ENCODE measurements at regions not wholly inside any gene's neighbourhood (a gene's known extent, or its start where the extent isn't known, plus 50 kb on each side); places are given as distances from the start of the nearest gene placed in this dataset.
"Not testable (repeated sequence)": the region's sequence is repeated elsewhere in the genome, so short reads cannot be mapped to it uniquely, and the experiment has no call there.

- DNase-seq (ENCODE audit: insufficient read length, low spot score) = no peak
- TF ChIP-seq POLR2A (IDR thresholded peaks at IDR 0.05; ENCODE audit: low read depth, low read length) = no peak
- no peak for FAIRE-seq
These were observed 470.0 kb downstream of the CBLN4 start for GRCh38 chr20:55535366-55535765.

DNA sequence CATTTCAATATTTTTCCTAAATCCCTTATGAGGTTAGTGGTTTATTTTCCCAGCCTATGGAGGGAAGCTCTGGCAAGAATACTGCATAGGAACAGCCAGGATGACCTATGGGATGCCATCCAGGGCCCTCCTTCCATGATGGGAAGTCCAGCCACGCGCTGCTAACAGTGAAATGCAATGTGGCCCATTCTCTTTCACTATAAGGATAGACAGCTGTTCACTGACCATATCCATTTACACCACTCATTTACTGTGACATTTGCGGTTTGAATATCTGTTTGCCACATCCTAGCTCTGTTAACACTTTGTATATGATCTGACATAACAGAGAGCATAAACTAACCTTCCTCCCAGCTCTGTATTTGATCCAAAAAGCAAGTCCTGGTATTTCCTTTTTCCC lies 471.7 kb downstream of the CBLN4 start:
- no peak for TF ChIP-seq POLR2A (IDR thresholded peaks at IDR 0.05; ENCODE audit: low read depth, low read length)
- FAIRE-seq (no peak), DNase-seq (ENCODE audit: insufficient read length, low spot score) (no peak)

DNA sequence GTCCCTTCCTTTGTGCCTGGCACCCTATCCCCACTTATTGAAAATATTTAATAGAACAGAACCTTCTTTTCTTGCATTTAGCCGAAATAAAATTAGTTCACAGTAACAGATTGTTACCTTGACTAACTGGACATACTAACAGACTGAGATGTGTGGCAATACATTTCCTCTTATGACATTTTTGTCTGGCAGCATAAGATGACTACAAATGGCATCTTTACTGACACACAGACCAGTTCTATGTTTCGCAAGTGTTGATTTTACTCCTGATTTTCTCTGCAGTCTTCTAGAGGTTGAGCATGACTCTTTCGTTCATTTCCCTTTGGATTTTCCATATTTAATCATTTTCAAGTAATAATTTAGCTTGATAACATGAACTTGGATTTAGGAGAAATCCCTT lies 474.6 kb downstream of the CBLN4 start:
- DNase-seq (ENCODE audit: insufficient read length, low spot score) (no peak), FAIRE-seq (no peak)
- no peak for TF ChIP-seq POLR2A (IDR thresholded peaks at IDR 0.05; ENCODE audit: low read depth, low read length)

- no peak for TF ChIP-seq POLR2A (IDR thresholded peaks at IDR 0.05; ENCODE audit: low read depth, low read length)
- DNase-seq (ENCODE audit: insufficient read length, low spot score) = no peak
- FAIRE-seq = no peak
These were observed 476.8 kb downstream of the CBLN4 start for GRCh38 chr20:55528482-55528881.

- DNase-seq (ENCODE audit: insufficient read length, low spot score) (no peak), FAIRE-seq (no peak)
- TF ChIP-seq POLR2A (IDR thresholded peaks at IDR 0.05; ENCODE audit: low read depth, low read length) = no peak
These were observed 483.0 kb downstream of the CBLN4 start for GRCh38 chr20:55522296-55522815.

DNA sequence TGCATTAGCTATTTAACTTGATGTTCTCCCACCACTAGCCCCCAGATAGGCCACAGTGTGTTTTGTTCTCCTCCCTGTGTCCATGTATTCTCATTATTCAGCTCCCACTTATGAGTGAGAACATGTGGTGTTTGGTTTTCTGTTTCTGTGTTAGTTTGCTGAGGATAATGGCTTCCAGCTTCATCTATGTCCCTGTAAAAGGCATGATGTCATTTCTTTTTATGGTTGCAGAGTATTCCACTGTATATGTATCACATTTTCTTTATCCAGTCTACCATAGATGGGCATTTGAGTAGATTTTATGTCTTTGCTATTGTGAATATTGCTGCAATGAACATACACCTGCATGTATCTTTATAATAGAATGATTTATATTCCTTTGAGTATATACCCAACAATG lies 487.7 kb downstream of the CBLN4 start:
- not testable (repeated sequence) for FAIRE-seq; DNase-seq (ENCODE audit: insufficient read length, low spot score)

DNA sequence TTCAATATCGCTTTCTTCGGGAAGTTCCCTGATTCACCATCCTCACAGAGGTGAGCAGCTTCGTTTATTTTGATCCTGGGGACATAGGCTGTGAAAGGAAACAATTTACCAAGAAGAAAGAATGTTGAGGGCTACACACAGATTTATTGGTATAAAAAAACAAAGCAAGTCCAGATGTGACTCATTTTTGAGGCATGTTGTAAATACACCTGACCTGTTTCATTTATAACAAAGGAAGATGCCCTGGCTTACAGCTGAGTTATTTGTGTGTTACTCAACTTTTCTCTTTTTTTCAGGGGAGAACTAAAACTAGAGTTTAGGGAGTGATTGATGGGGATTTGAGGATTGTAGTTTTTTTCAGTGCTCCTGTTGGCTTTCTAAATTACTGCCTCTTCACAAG lies 489.5 kb downstream of the CBLN4 start:
- TF ChIP-seq POLR2A (IDR thresholded peaks at IDR 0.05; ENCODE audit: low read depth, low read length) = no peak
- no peak for FAIRE-seq
- DNase-seq (ENCODE audit: insufficient read length, low spot score) = no peak

GRCh38 chr20:55514531-55514930 lies 490.8 kb downstream of the CBLN4 start:
- TF ChIP-seq POLR2A (IDR thresholded peaks at IDR 0.05; ENCODE audit: low read depth, low read length) = no peak
- FAIRE-seq (no peak), DNase-seq (ENCODE audit: insufficient read length, low spot score) (no peak)

- no peak for FAIRE-seq
- no peak for TF ChIP-seq POLR2A (IDR thresholded peaks at IDR 0.05; ENCODE audit: low read depth, low read length)
- DNase-seq (ENCODE audit: insufficient read length, low spot score) = no peak
These were observed 491.4 kb downstream of the CBLN4 start for GRCh38 chr20:55513954-55514353.

DNA sequence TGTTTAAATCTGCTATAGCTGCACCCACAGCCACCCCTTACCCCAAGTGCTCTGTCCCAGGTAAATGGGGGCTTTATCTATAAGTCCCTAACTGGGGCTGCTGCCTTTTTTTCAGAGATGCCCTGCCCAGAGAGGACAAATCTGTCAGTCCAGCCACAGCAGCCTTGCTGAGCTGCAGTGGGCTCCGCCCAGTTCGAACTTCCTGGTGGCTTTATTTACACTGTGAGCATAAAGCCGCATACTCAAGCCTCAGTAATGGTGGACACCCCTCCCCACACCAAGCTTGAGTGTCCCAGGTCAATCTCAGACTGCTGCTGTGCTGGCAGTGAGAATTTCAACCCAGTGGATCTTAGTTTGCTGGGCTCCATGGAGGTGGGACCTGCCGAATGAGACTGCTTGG lies 505.2 kb downstream of the CBLN4 start:
- no peak for TF ChIP-seq POLR2A (IDR thresholded peaks at IDR 0.05; ENCODE audit: low read depth, low read length)
- DNase-seq (ENCODE audit: insufficient read length, low spot score) (no peak), FAIRE-seq (no peak)

DNA sequence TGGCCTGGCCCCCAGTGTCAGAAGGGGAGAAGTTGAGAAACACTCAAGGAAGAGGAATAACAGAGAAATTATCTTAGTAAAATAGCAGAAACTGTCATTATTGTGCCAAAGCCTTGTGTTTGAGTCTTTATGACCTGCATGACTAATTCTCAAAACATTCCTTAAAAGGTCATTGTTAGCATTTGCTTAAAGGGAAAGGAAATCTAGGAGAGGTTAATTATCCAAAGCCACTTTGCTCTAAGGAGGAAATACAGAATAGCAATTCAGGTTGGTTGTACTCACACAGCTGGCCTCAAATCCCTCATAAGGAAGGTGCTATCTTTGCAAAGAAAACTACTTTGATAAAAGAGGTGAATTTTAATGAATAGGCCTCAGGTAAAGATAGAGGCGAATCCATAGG lies 516.7 kb downstream of the CBLN4 start:
- no peak for FAIRE-seq
- DNase-seq (ENCODE audit: insufficient read length, low spot score) = no peak
- TF ChIP-seq POLR2A (IDR thresholded peaks at IDR 0.05; ENCODE audit: low read depth, low read length) = no peak

GRCh38 chr20:55478724-55479450 lies 526.4 kb downstream of the CBLN4 start:
- no peak for FAIRE-seq
- TF ChIP-seq POLR2A (IDR thresholded peaks at IDR 0.05; ENCODE audit: low read depth, low read length) = no peak
- no peak for DNase-seq (ENCODE audit: insufficient read length, low spot score)

GRCh38 chr20:55472704-55473103 lies 532.6 kb downstream of the CBLN4 start:
- peak; percentile 38 for FAIRE-seq
- no peak for DNase-seq (ENCODE audit: insufficient read length, low spot score)
- TF ChIP-seq POLR2A (IDR thresholded peaks at IDR 0.05; ENCODE audit: low read depth, low read length) = no peak

GRCh38 chr20:55471052-55472006 lies 534.0 kb downstream of the CBLN4 start:
- no peak for TF ChIP-seq POLR2A (IDR thresholded peaks at IDR 0.05; ENCODE audit: low read depth, low read length)
- FAIRE-seq (no peak), DNase-seq (ENCODE audit: insufficient read length, low spot score) (no peak)
